ENCODE measurements at regions not wholly inside any gene's neighbourhood (a gene's known extent, or its start where the extent isn't known, plus 50 kb on each side); places are given as distances from the start of the nearest gene placed in this dataset.
"Not testable (repeated sequence)": the region's sequence is repeated elsewhere in the genome, so short reads cannot be mapped to it uniquely, and the experiment has no call there.

- DNase-seq: no peak
Observed at GRCh38 chr2:8498994-8499393, 182.9 kb upstream of the ID2 start.

DNA sequence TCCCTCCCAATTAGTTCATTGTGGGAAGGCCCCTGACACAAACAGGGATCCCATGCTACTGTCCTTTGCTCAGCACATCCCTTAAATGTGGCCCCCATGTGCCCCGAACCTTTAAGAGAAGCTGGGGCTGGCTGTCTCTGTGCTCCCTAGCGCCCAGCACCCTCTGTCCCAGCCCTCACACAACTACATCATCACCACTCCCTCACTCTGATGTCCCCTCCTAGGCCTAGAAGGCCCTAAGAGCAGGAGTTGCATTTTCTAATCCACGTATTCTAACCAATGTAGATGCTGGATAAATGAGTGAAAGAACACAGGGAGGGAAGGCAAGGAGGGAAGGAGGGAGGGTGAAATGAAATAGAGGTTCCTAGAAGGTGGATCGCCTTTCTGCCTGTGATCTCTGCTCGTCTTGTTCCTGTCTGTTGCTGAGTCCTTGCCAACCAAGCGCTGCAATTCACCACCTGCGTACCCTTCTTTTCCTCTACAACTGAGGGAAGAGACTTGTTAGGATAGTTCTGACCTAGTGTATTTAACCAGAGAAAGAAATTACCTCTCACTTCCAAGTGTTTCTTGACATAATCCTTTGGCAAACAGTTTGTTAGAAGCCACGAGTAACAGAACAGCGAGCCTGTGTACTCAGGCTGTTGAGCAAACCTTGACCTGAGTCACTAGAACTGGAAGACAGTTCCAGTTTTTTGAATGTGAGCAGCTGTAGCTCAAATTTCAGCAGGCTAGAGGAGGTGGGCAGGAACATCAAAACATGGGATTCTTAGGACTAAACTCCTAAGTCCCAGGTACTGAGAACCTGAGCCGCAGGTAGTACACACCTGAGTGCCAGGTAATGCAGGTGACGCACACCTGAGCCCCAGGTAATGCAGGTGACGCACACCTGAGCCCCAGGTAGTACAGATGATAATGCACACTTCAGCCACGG, 181.5 kb upstream of the ID2 start:
- DNase-seq: no peak

DNA sequence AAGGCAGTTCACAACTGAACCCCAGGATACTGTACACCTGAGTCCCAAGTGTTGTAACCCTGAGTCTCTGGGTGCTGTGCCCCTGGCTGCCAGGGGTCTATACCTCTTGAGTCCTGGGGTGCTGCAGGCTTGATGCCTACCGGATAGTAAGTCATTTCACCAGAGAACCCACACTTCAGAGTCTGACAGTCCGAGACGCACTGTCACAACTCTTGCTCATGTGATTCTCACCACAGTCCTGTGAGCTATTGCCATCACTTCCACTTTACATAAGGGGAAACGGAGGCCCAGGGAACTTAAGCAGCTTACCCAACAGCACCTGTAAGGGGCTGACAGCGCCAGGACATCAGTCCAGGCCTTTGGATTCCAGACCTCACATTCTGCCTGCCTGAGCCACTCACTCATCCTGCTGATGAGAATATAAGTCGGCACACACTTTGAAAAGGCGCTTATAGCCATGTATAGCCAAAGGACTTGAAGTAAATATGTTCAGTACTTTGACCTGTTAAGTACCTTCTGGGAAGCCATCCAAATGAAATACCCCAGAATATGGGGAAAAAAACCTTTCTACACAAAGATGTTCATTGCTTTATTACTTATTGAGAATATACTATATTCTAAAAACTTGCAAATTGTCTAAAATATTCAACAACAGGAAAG, 180.7 kb upstream of the ID2 start:
- DNase-seq: no peak

DNA sequence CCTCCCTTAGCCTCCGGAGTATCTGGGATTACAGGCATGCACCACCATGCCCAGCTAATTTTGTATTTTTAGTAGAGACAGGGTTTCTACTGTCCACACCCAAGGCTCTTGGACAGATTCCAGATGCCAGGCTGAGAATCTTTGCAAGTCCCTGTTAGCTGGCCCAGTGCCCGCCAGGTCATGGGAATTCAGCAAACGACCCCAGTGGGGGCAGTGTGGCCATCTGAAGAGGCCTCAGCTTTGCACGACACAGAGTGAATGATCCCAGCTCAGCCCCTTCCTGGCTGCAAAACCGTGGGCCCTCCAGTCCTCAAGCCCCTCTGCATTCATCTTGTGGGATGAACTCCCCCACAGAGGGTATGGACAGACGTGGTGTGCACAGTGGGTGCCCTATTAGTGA, 179.5 kb upstream of the ID2 start:
- DNase-seq: no peak

- no peak for DNase-seq
Observed at GRCh38 chr2:8505311-8505920, 176.4 kb upstream of the ID2 start.

DNA sequence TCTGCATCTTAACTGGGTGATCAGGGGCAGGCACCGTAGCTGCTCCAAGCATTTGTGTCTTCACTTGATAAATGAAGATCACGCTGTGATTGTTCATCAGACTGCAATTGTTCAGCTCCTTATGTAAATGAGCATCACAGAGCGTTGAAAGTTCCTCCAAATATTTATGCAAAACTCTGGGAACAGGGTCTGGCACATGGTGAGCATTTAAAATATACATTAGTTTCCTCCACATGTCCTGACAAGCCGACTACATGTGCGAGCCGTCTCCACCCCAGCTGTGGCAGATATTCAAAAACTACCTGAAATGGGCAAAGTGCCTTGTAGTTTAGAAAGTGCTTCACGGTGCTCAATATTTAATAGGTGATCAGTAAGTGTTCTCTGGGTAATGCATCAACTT, 175.1 kb upstream of the ID2 start:
- DNase-seq: no peak

- no peak for DNase-seq
Observed at GRCh38 chr2:8508766-8509165, 173.1 kb upstream of the ID2 start.

- no peak for DNase-seq
Observed at GRCh38 chr2:8509621-8510020, 172.2 kb upstream of the ID2 start.

DNA sequence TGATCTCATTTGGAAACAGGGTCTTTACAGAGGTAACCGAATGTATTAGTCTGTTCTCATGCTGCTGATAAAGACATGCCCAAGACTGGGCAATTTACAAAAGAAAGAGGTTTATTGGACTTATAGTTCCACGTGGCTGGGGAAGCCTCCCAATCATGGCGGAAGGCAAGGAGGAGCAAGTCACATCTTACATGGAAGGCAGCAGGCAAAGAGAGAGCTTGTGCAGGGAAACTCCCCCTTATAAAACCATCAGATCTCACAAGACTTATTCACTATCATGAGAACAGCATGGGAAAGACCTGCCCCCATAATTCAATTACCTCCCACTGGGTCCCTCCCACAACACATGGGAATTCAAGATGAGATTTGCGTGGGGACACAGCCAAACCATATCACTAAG, 171.8 kb upstream of the ID2 start:
- DNase-seq: not testable (repeated sequence)

DNA sequence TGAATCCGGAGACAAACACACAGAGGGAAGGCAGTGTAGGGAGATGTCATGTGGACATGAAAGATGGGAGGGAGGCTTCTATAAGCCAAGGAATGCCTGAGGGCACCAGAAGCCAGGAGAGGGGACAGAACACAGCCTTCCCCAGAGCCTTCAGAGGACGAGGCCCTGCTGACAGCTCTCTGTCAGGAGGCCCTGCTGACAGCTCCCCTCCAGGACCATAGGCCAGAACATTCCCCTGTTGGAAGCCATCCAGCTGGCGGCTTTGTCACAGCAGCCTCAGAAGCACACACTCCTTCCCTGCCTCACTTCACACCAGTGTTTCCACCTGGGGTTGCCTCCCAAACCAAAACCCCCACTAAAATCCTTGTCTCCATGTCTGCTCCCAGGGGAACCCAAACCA, 171.3 kb upstream of the ID2 start:
- DNase-seq: no peak

GRCh38 chr2:8511868-8512612, 169.8 kb upstream of the ID2 start:
- no peak for DNase-seq

- no peak for DNase-seq
Observed at GRCh38 chr2:8513601-8514273, 168.1 kb upstream of the ID2 start.

GRCh38 chr2:8514274-8514662, 167.6 kb upstream of the ID2 start:
- no peak for DNase-seq

- DNase-seq: no peak
Observed at GRCh38 chr2:8514796-8515758, 166.8 kb upstream of the ID2 start.

- DNase-seq: no peak
Observed at GRCh38 chr2:8515864-8516533, 165.9 kb upstream of the ID2 start.

DNA sequence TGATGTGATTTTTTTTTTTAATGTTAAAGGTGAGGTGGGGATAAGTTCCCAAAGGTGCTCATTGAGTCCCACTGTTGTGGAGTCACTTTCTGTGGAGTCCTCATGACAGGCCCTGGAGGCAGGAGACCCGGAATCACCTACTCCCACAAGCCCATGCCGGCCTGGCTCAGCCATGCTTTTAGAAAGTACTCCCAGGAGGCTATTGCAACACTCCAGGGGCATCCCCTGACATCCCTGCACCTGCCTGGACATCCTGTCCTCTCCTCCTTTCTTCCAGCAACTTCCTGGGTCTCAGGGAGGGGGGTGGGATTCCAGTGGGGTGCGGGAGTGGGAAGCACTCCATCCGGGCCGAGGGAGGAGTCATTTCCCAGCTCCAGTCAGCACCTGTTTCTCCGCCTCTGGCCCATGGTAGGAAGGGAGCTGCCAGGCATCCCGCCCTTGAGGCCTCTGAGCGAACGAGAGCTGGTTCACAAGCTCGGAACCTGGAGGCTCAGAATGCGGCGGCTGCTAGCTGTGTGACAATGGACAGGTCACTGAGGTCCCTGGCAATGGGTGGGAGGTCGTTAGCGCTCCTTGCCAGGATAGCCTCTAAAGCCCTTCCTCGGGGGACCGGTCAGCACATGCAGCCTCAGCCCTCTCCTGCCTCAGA, 163.9 kb upstream of the ID2 start:
- DNase-seq: no peak

- no peak for DNase-seq
Observed at GRCh38 chr2:8518979-8519668, 162.7 kb upstream of the ID2 start.

DNA sequence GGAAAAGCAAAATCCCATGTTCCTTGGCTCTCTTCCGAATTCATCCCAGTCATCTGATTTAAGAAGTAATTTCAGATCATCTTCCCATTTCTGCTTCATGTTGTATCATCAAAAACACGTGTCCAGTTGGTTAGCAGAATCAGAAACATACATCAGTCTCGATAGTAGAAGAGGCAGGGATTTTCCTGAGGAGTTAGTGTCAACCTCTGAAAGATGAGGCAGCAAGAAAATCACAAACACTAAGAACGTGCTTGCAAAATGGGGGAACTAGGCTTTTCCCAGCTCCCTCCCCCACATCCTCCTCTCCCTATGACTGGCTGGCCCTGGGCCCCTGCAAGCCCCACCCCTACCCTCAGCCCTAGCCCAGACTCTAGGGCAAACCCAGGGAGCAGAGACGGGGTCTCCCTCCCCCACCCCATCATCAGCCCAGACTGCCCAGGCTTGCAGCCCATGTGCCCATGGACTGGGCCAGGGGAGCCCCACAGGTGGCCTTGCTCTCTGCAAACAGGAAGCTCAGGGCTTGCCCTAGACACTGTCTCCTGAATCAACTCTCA, 161.0 kb upstream of the ID2 start:
- no peak for DNase-seq

DNA sequence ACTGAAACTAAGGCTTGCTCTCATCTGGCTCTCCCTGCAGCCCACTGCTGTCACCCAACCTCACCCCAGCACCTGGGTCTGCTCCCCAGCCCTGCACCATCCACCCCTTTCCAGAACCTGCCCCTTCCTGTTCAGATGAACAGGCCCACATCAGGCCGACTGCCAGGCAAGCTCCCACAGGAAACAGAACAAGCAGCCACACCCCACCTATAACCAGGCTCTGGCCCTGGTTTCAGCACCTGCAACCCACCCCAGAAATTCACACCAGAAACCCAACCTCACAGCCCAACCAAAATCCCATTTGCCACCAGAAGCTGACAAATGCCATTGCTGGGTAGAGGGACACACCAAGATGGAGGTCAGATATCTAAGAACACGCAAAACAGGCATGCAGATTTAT, 159.2 kb upstream of the ID2 start:
- no peak for DNase-seq
